Gastroesophageal sphincter (tissue), 4 donors: ENCODE measurements at regions not wholly inside any gene's neighbourhood (a gene's known extent, or its start where the extent isn't known, plus 50 kb on each side); places are given as distances from the start of the nearest gene placed in this dataset.

Experiments used
- ATAC-seq: fragments of 150-250 bp; one replicate; pipeline ENCODE4 v1.9.1; 2016; ENCODE audit warnings: mild to moderate bottlenecking, moderate library complexity
- H3K27ac ChIP-seq, 4 donors: fragments of 200-600 bp; sonication (generic) in 3 of 4; 1 replicate in 3 of 4; 2 replicates in 1 of 4; pipeline ENCODE4 v1.5.1; 2016 to 2019
- H3K27me3 ChIP-seq: fragments of 200-600 bp; sonication (generic); one replicate; pipeline ENCODE4 v1.5.1; 2019
- H3K36me3 ChIP-seq, 2 donors: fragments of 200-600 bp; sonication (generic); one replicate each; pipeline ENCODE4 v1.5.1; 2019; ENCODE audit warnings: control low read depth in 1 of 2
- H3K4me1 ChIP-seq, 3 donors: fragments of 200-600 bp; sonication (generic); 1 replicate in 2 of 3; 2 replicates in 1 of 3; pipeline ENCODE4 v1.5.1; 2016 to 2019; ENCODE audit warnings: control low read depth in 2 of 3
- H3K4me3 ChIP-seq, 2 donors: fragments of 200-600 bp; sonication (generic); one replicate each; pipeline ENCODE4 v1.5.1; 2019; ENCODE audit warnings: mild to moderate bottlenecking in 1 of 2, moderate library complexity in 1 of 2
- H3K9me3 ChIP-seq, 3 donors: fragments of 200-600 bp; sonication (generic); one replicate each; pipeline ENCODE4 v1.5.1; 2017 to 2019; ENCODE audit warnings: control low read depth in 2 of 3
- CTCF ChIP-seq, 4 experiments: fragments of 200-600 bp in 2 of 4; fragments of 450-650 bp in 2 of 4; sonication (generic) in 1 of 4; IDR thresholded peaks; one replicate each; pipeline ENCODE4 v1.5.1; 2017 to 2019; ENCODE audit warnings: antibody characterized with exemption in 4 of 4, mild to moderate bottlenecking in 2 of 4, moderate library complexity in 2 of 4
- EP300 ChIP-seq: sonication (generic); formaldehyde crosslinking; IDR thresholded peaks from one replicate; pipeline ENCODE4 v1.6.1; 2017; ENCODE audit warnings: antibody characterized with exemption, mild to moderate bottlenecking
- POLR2A ChIP-seq, 2 donors: fragments of 450-650 bp; IDR thresholded peaks; one replicate each; pipeline ENCODE4 v1.6.1; 2017; ENCODE audit warnings: antibody characterized with exemption in 2 of 2, mild to moderate bottlenecking in 2 of 2, moderate library complexity in 1 of 2
- POLR2AphosphoS5 ChIP-seq: sonication (generic); formaldehyde crosslinking; IDR thresholded peaks from one replicate; pipeline ENCODE4 v1.6.1; 2017; ENCODE audit warnings: antibody characterized with exemption
- WGBS, 2 donors: methylation state at CpG; one replicate each; pipeline ENCODE4 v1.1.5; 2018; ENCODE audit warnings: low coverage in 1 of 2; 5-methylcytosine and 5-hydroxymethylcytosine counted together

- TF ChIP-seq POLR2AphosphoS5 (no peak), CTCF (IDR thresholded peaks at IDR 0.05) (no peak), EP300 (no peak), POLR2A (IDR thresholded peaks at IDR 0.05) (no peak)
- no peaks in the 10 kb centered on the region for H3K36me3 ChIP-seq
- no peaks in the 10 kb centered on the region for H3K4me1 ChIP-seq
- H3K27ac ChIP-seq: no peak overlapping the region
- H3K4me3 ChIP-seq: no peak overlapping the region
- no peak for ATAC-seq
- 75 to 85% methylated on average over 3 to 7 of the region's 7 CpGs for WGBS, 2 donors
- peaks cover 30% of the 10 kb centered on the region for H3K27me3 ChIP-seq
- no peaks in the 10 kb centered on the region for H3K9me3 ChIP-seq
Observed at GRCh38 chr10:130486906-130487305, 350.7 kb downstream of the GLRX3 start.

- 67 to 73% methylated on average over 2 to 5 of the region's 6 CpGs for WGBS, 2 donors
- H3K27ac ChIP-seq: no peak overlapping the region
- TF ChIP-seq CTCF (IDR thresholded peaks at IDR 0.05): no peak
- no peak for TF ChIP-seq POLR2AphosphoS5
- no peak for TF ChIP-seq EP300
- no peak for TF ChIP-seq POLR2A (IDR thresholded peaks at IDR 0.05)
- H3K9me3 ChIP-seq: no peaks in the 10 kb centered on the region
- peaks cover 35% of the 10 kb centered on the region for H3K27me3 ChIP-seq
- no peak overlapping the region for H3K4me3 ChIP-seq
- no peaks in the 10 kb centered on the region for H3K4me1 ChIP-seq
- no peak for ATAC-seq
- H3K36me3 ChIP-seq: no peaks in the 10 kb centered on the region
Observed at GRCh38 chr10:130487566-130487965, 351.4 kb downstream of the GLRX3 start.

- ATAC-seq: no peak
- Histone ChIP-seq H3K4me3 (no peak overlapping the region), H3K27me3 (peaks cover 24% of the 10 kb centered on the region), H3K36me3 (no peaks in the 10 kb centered on the region), H3K4me1 (no peaks in the 10 kb centered on the region), H3K9me3 (no peaks in the 10 kb centered on the region), H3K27ac (no peak overlapping the region)
- no peak for TF ChIP-seq CTCF (IDR thresholded peaks at IDR 0.05)
- TF ChIP-seq POLR2AphosphoS5: no peak
- no peak for TF ChIP-seq POLR2A (IDR thresholded peaks at IDR 0.05)
- no peak for TF ChIP-seq EP300
- 72% methylated on average over 4 of the region's 5 CpGs; no CpG with 5 or more reads in 1 of the 2 donors for WGBS, 2 donors
Observed at GRCh38 chr10:130489891-130490290, 353.7 kb downstream of the GLRX3 start.

- ATAC-seq: no peak
- TF ChIP-seq EP300 (no peak), POLR2AphosphoS5 (no peak), CTCF (IDR thresholded peaks at IDR 0.05) (no peak), POLR2A (IDR thresholded peaks at IDR 0.05) (no peak)
- H3K9me3 ChIP-seq: no peaks in the 10 kb centered on the region
- H3K4me1 ChIP-seq: no peaks in the 10 kb centered on the region
- WGBS, 2 donors: 67% methylated on average over 5 of the region's 5 CpGs; no CpG with 5 or more reads in 1 of the 2 donors
- no peaks in the 10 kb centered on the region for H3K36me3 ChIP-seq
- H3K27ac ChIP-seq: no peak overlapping the region
- peaks cover 27% of the 10 kb centered on the region for H3K27me3 ChIP-seq
- no peak overlapping the region for H3K4me3 ChIP-seq
Observed at GRCh38 chr10:130491011-130491692, 355.0 kb downstream of the GLRX3 start.

GRCh38 chr10:130491693-130492050 lies 355.5 kb downstream of the GLRX3 start:
- ATAC-seq: no peak
- Histone ChIP-seq H3K9me3 (no peaks in the 10 kb centered on the region), H3K27me3 (peaks cover 27% of the 10 kb centered on the region), H3K36me3 (no peaks in the 10 kb centered on the region), H3K4me3 (no peak overlapping the region), H3K27ac (no peak overlapping the region), H3K4me1 (no peaks in the 10 kb centered on the region)
- 65 to 69% methylated on average over 5 to 7 of the region's 7 CpGs for WGBS, 2 donors
- TF ChIP-seq CTCF (IDR thresholded peaks at IDR 0.05) (no peak), POLR2AphosphoS5 (no peak), POLR2A (IDR thresholded peaks at IDR 0.05) (no peak), EP300 (no peak)
